Forelimb muscle (tissue), 1 donor: ENCODE measurements at regions not wholly inside any gene's neighbourhood (a gene's known extent, or its start where the extent isn't known, plus 50 kb on each side); places are given as distances from the start of the nearest gene placed in this dataset.

Experiments used
- DNase-seq: peaks from one replicate; pipeline ENCODE4 v3.0.0-alpha.2; 2013; ENCODE audit warnings: low read depth

GRCh38 chr2:53260568-53260967 is 507.0 kb upstream of the CHAC2 start:
- no peak for DNase-seq

GRCh38 chr2:53259395-53260009 is 508.1 kb upstream of the CHAC2 start:
- DNase-seq: no peak

GRCh38 chr2:53257287-53257686 is 510.3 kb upstream of the CHAC2 start:
- DNase-seq: no peak

GRCh38 chr2:53253244-53253643 is 514.4 kb upstream of the CHAC2 start:
- DNase-seq: no peak

- DNase-seq: no peak
Measured at GRCh38 chr2:53252115-53252514, 515.5 kb upstream of the CHAC2 start.

- DNase-seq: no peak
Measured at GRCh38 chr2:53247956-53248735, 519.5 kb upstream of the CHAC2 start.

GRCh38 chr2:53243430-53243829 is 524.2 kb upstream of the CHAC2 start:
- no peak for DNase-seq

GRCh38 chr2:53242090-53242489 is 525.5 kb upstream of the CHAC2 start:
- no peak for DNase-seq

- no peak for DNase-seq
Measured at GRCh38 chr2:53235836-53236582, 531.6 kb upstream of the CHAC2 start.

- DNase-seq: no peak
Measured at GRCh38 chr2:53234548-53234903, 533.1 kb upstream of the CHAC2 start.

GRCh38 chr2:53233759-53234547 is 533.7 kb upstream of the CHAC2 start:
- DNase-seq: no peak

- DNase-seq: no peak
Measured at GRCh38 chr2:53231908-53232307, 535.7 kb upstream of the CHAC2 start.

- no peak for DNase-seq
Measured at GRCh38 chr2:53230691-53231090, 536.9 kb upstream of the CHAC2 start.

GRCh38 chr2:53227535-53227934 is 540.1 kb upstream of the CHAC2 start:
- DNase-seq: no peak

GRCh38 chr2:53220969-53221368 is 546.6 kb upstream of the CHAC2 start:
- no peak for DNase-seq

GRCh38 chr2:53217250-53217649 is 550.4 kb upstream of the CHAC2 start:
- DNase-seq: no peak

GRCh38 chr2:53216805-53217204 is 550.8 kb upstream of the CHAC2 start:
- no peak for DNase-seq

- DNase-seq: no peak
Measured at GRCh38 chr2:53212576-53212975, 555.0 kb upstream of the CHAC2 start.

GRCh38 chr2:53211201-53211774 is 556.3 kb upstream of the CHAC2 start:
- DNase-seq: no peak

GRCh38 chr2:53210538-53210937 is 557.1 kb upstream of the CHAC2 start:
- no peak for DNase-seq

- DNase-seq: no peak
Measured at GRCh38 chr2:53209679-53210458, 557.7 kb upstream of the CHAC2 start.
